ENCODE measurements at regions not wholly inside any gene's neighbourhood (a gene's known extent, or its start where the extent isn't known, plus 50 kb on each side); places are given as distances from the start of the nearest gene placed in this dataset.

DNA sequence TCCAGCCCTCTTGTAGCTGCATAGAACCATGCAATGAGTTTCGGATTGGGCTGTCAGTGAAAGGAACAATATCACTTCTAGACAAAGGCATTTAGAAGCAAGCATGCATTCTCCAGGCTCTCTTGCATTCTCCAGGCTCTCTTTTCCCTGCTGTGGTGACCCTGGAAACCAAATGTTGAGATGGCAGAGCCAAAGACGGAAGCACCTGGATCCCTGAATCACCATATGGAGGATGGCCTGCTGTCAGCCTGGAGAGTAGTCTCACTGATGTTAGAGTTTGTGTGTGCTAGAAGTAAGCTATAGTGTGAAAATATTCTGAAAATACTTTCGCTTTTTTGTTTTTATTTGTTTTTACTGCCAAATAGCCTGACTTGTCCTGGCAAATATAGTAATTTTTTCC is 203.9 kb downstream of the C1D start (continued):
- TF ChIP-seq ZBED4 (CRISPR knock-in tag; IDR thresholded peaks at IDR 0.05; ENCODE audit: borderline replicate concordance) (no peak), MIER2 (CRISPR knock-in tag; IDR thresholded peaks at IDR 0.05) (no peak), GABPA (IDR thresholded peaks at IDR 0.05; ENCODE audit: low read depth, low read length) (no peak), GABPA (CRISPR knock-in tag; IDR thresholded peaks at IDR 0.05; ENCODE audit: low read depth) (no peak), GFI1 (CRISPR knock-in tag; IDR thresholded peaks at IDR 0.05; ENCODE audit: borderline replicate concordance) (no peak), ZNF766 (CRISPR knock-in tag; IDR thresholded peaks at IDR 0.05; ENCODE audit: borderline replicate concordance) (no peak), HIC2 (CRISPR knock-in tag; IDR thresholded peaks at IDR 0.05; ENCODE audit: low read depth) (no peak), ZNF12 (CRISPR knock-in tag; IDR thresholded peaks at IDR 0.05) (no peak), POLR2AphosphoS2 (IDR thresholded peaks at IDR 0.05; ENCODE audit: low read depth, low read length) (no peak)
- TF ChIP-seq, protein P1, sequence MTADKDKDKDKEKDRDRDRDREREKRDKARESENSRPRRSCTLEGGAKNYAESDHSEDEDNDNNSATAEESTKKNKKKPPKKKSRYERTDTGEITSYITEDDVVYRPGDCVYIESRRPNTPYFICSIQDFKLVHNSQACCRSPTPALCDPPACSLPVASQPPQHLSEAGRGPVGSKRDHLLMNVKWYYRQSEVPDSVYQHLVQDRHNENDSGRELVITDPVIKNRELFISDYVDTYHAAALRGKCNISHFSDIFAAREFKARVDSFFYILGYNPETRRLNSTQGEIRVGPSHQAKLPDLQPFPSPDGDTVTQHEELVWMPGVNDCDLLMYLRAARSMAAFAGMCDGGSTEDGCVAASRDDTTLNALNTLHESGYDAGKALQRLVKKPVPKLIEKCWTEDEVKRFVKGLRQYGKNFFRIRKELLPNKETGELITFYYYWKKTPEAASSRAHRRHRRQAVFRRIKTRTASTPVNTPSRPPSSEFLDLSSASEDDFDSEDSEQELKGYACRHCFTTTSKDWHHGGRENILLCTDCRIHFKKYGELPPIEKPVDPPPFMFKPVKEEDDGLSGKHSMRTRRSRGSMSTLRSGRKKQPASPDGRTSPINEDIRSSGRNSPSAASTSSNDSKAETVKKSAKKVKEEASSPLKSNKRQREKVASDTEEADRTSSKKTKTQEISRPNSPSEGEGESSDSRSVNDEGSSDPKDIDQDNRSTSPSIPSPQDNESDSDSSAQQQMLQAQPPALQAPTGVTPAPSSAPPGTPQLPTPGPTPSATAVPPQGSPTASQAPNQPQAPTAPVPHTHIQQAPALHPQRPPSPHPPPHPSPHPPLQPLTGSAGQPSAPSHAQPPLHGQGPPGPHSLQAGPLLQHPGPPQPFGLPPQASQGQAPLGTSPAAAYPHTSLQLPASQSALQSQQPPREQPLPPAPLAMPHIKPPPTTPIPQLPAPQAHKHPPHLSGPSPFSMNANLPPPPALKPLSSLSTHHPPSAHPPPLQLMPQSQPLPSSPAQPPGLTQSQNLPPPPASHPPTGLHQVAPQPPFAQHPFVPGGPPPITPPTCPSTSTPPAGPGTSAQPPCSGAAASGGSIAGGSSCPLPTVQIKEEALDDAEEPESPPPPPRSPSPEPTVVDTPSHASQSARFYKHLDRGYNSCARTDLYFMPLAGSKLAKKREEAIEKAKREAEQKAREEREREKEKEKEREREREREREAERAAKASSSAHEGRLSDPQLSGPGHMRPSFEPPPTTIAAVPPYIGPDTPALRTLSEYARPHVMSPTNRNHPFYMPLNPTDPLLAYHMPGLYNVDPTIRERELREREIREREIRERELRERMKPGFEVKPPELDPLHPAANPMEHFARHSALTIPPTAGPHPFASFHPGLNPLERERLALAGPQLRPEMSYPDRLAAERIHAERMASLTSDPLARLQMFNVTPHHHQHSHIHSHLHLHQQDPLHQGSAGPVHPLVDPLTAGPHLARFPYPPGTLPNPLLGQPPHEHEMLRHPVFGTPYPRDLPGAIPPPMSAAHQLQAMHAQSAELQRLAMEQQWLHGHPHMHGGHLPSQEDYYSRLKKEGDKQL (CRISPR knock-in tag; IDR thresholded peaks at IDR 0.05; ENCODE audit: low read depth): no peak
- TF ChIP-seq, protein P2, sequence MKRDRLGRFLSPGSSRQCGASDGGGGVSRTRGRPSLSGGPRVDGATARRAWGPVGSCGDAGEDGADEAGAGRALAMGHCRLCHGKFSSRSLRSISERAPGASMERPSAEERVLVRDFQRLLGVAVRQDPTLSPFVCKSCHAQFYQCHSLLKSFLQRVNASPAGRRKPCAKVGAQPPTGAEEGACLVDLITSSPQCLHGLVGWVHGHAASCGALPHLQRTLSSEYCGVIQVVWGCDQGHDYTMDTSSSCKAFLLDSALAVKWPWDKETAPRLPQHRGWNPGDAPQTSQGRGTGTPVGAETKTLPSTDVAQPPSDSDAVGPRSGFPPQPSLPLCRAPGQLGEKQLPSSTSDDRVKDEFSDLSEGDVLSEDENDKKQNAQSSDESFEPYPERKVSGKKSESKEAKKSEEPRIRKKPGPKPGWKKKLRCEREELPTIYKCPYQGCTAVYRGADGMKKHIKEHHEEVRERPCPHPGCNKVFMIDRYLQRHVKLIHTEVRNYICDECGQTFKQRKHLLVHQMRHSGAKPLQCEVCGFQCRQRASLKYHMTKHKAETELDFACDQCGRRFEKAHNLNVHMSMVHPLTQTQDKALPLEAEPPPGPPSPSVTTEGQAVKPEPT (CRISPR knock-in tag; IDR thresholded peaks at IDR 0.05; ENCODE audit: low read depth): no peak
- TF ChIP-seq, protein P3, sequence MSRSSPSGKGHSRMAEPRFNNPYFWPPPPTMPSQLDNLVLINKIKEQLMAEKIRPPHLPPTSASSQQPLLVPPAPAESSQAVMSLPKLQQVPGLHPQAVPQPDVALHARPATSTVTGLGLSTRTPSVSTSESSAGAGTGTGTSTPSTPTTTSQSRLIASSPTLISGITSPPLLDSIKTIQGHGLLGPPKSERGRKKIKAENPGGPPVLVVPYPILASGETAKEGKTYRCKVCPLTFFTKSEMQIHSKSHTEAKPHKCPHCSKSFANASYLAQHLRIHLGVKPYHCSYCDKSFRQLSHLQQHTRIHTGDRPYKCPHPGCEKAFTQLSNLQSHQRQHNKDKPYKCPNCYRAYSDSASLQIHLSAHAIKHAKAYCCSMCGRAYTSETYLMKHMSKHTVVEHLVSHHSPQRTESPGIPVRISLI (CRISPR knock-in tag; IDR thresholded peaks at IDR 0.05; ENCODE audit: borderline replicate concordance): no peak
